ENCODE measurements at regions not wholly inside any gene's neighbourhood (a gene's known extent, or its start where the extent isn't known, plus 50 kb on each side); places are given as distances from the start of the nearest gene placed in this dataset.
"Not testable (repeated sequence)": the region's sequence is repeated elsewhere in the genome, so short reads cannot be mapped to it uniquely, and the experiment has no call there.

- FAIRE-seq; POLR2A ChIA-PET; H3K9ac ChIP-seq (ENCODE audit: insufficient read depth, low read depth, low read length); DNase-seq (ENCODE audit: low spot score); H3K36me3 ChIP-seq (replicated peaks in 1 of 2; ENCODE audit: control insufficient read depth in 1 of 2, insufficient read depth in 2 of 2, low read length in 2 of 2); H4K20me1 ChIP-seq (ENCODE audit: insufficient read depth, low read length); H3K4me2 ChIP-seq (ENCODE audit: low read depth, low read length); CTCF ChIA-PET (ENCODE audit: low intra/inter-chr PET ratio, low total read pairs); H3K4me3 ChIP-seq (replicated peaks in 1 of 3; ENCODE audit: insufficient read depth in 1 of 3, low read depth in 2 of 3, low read length in 3 of 3); H3K9me3 ChIP-seq (ENCODE audit: low read length); intact Hi-C loops (cut with micrococcal nuclease; ENCODE audit: unreplicated experiment); H2AFZ ChIP-seq (ENCODE audit: low read length); H3K4me1 ChIP-seq (ENCODE audit: insufficient read depth, low read length); ATAC-seq; H3K79me2 ChIP-seq (ENCODE audit: insufficient read depth, low read length); BruUV-seq (replicated peaks); H3K27ac ChIP-seq (ENCODE audit: extremely low read length, insufficient read depth, low read length); in situ Hi-C loops (cut with HindIII; ENCODE audit: extremely low pct_ligation_motif_present, low pct_unique_long_range_greater_than_20kb); H3K27me3 ChIP-seq (ENCODE audit: control insufficient read depth in 1 of 2, insufficient read depth in 2 of 2, low read length in 2 of 2): not testable (repeated sequence)
- no CpG with 5 or more reads among the region's 8 CpGs for WGBS (ENCODE audit: low lambda C conversion rate)
Observed at GRCh38 chrX:92163035-92163434, 383.9 kb downstream of the PCDH11X start.

GRCh38 chrX:92209936-92210335, 430.8 kb downstream of the PCDH11X start:
- in situ Hi-C loops (cut with HindIII; ENCODE audit: extremely low pct_ligation_motif_present, low pct_unique_long_range_greater_than_20kb) = no loop called here
- no peak for ATAC-seq
- POLR2A ChIA-PET = no interaction called here
- TF ChIP-seq E2F1 (CRISPR knock-in tag; IDR thresholded peaks at IDR 0.05) (no peak), MTERF4 (CRISPR knock-in tag; IDR thresholded peaks at IDR 0.05) (no peak), ZNF44 (CRISPR knock-in tag; IDR thresholded peaks at IDR 0.05) (no peak), CERS6 (CRISPR knock-in tag; IDR thresholded peaks at IDR 0.05) (no peak), MYC (CRISPR knock-in tag; IDR thresholded peaks at IDR 0.05; ENCODE audit: borderline replicate concordance) (no peak), NCOR1 (IDR thresholded peaks at IDR 0.05; ENCODE audit: borderline replicate concordance, low read length) (no peak), ETS1 (CRISPR knock-in tag; IDR thresholded peaks at IDR 0.05) (no peak), ATF6 (CRISPR knock-in tag; conservative IDR thresholded peaks at IDR 0.05) (no peak), JUNB (CRISPR knock-in tag; IDR thresholded peaks at IDR 0.05; ENCODE audit: borderline replicate concordance) (no peak), ZNF414 (CRISPR knock-in tag; IDR thresholded peaks at IDR 0.05) (no peak), IRF2 (CRISPR knock-in tag; IDR thresholded peaks at IDR 0.05) (no peak), ERF (CRISPR knock-in tag; IDR thresholded peaks at IDR 0.05) (no peak)

More at GRCh38 chrX:92209936-92210335, 430.8 kb downstream of the PCDH11X start:
- H3K27ac ChIP-seq (ENCODE audit: extremely low read length, insufficient read depth, low read length) = no peak overlapping the region
- no peaks in the 10 kb centered on the region for H3K79me2 ChIP-seq (ENCODE audit: insufficient read depth, low read length)
- intact Hi-C loops (cut with micrococcal nuclease; ENCODE audit: unreplicated experiment) = no loop called here
- no peak overlapping the region for H3K4me2 ChIP-seq (ENCODE audit: low read depth, low read length)
- no peaks in the 10 kb centered on the region for H3K36me3 ChIP-seq (replicated peaks in 1 of 2; ENCODE audit: control insufficient read depth in 1 of 2, insufficient read depth in 2 of 2, low read length in 2 of 2)
- H3K4me3 ChIP-seq (replicated peaks in 1 of 3; ENCODE audit: insufficient read depth in 1 of 3, low read depth in 2 of 3, low read length in 3 of 3) = no peak overlapping the region
- no peaks in the 10 kb centered on the region for H4K20me1 ChIP-seq (ENCODE audit: insufficient read depth, low read length)
- no peaks in the 10 kb centered on the region for H3K9me3 ChIP-seq (ENCODE audit: low read length)
- H2AFZ ChIP-seq (ENCODE audit: low read length) = no peak overlapping the region
- CTCF ChIA-PET (ENCODE audit: low intra/inter-chr PET ratio, low total read pairs) = no interaction called here
- H3K27me3 ChIP-seq (ENCODE audit: control insufficient read depth in 1 of 2, insufficient read depth in 2 of 2, low read length in 2 of 2) = no peaks in the 10 kb centered on the region
- no peaks in the 10 kb centered on the region for H3K4me1 ChIP-seq (ENCODE audit: insufficient read depth, low read length)
- no TSS peak for BruUV-seq (replicated peaks)
- no peak overlapping the region for H3K9ac ChIP-seq (ENCODE audit: insufficient read depth, low read depth, low read length)
- FAIRE-seq (no peak), DNase-seq (ENCODE audit: low spot score) (no peak)
- 0% methylated on average over 4 of the region's 5 CpGs for WGBS (ENCODE audit: low lambda C conversion rate)

Measured in HepG2 (cell line).